Naive thymus-derived CD4-positive, alpha-beta T cell (primary cell): ENCODE measurements at regions not wholly inside any gene's neighbourhood (a gene's known extent, or its start where the extent isn't known, plus 50 kb on each side); places are given as distances from the start of the nearest gene placed in this dataset.

ENCODE experiments used
- ATAC-seq: fragments of 150-1000 bp; cut with Tn5 transposase; 2 replicates; pipeline ENCODE4 v1.10.0; 2021; ENCODE audit warnings: mild to moderate bottlenecking, moderate library complexity
- CTCF ChIA-PET: fragments of 350-600 bp; sonication (Branson Sonifier 250); formaldehyde crosslinking; loops from one replicate; lab custom pipeline; 2021; ENCODE audit warnings: antibody characterized with exemption; lab: Charles Lee
- POLR2A ChIA-PET: fragments of 350-600 bp; sonication (Branson Sonifier 250); formaldehyde crosslinking; loops from one replicate; lab custom pipeline; 2021; ENCODE audit warnings: antibody characterized with exemption, inconsistent platforms; lab: Charles Lee
- DNase-seq, 9 donors: peaks; one replicate each; pipeline versions ENCODE4 v3.0.0 to v3.0.0-alpha.2; 2020 to 2022; ENCODE audit warnings: mixed read lengths in 1 of 9
- H3K27ac ChIP-seq: one replicate; pipeline ENCODE4 v1.7.0; 2013; ENCODE audit warnings: mild to moderate bottlenecking, low read depth, low read length, moderate library complexity
- H3K27me3 ChIP-seq, 2 donors: one replicate each; pipeline ENCODE4 v1.7.0; 2013; ENCODE audit warnings: low read length in 2 of 2, mild to moderate bottlenecking in 2 of 2, moderate library complexity in 2 of 2; ENCODE audit not compliant: control insufficient read depth in 2 of 2, insufficient read depth in 2 of 2
- H3K36me3 ChIP-seq, 3 experiments: 1 replicate in 2 of 3; 2 replicates in 1 of 3; pipeline ENCODE4 v1.7.0; 2013; ENCODE audit warnings: low read length in 3 of 3, mild to moderate bottlenecking in 3 of 3, moderate library complexity in 1 of 3; ENCODE audit not compliant: insufficient read depth in 3 of 3, control insufficient read depth in 2 of 3
- H3K4me1 ChIP-seq, 2 donors: one replicate each; pipeline ENCODE4 v1.7.0; 2013; ENCODE audit warnings: low read length in 2 of 2, mild to moderate bottlenecking in 2 of 2, moderate library complexity in 1 of 2; ENCODE audit not compliant: control insufficient read depth in 2 of 2, insufficient read depth in 2 of 2
- H3K4me3 ChIP-seq: 2 replicates; pipeline ENCODE4 v1.7.0; 2013; ENCODE audit warnings: mild to moderate bottlenecking, low read length
- H3K9me3 ChIP-seq, 3 experiments: 1 replicate in 2 of 3; 2 replicates in 1 of 3; pipeline ENCODE4 v1.7.0; 2013; ENCODE audit warnings: low read length in 3 of 3; ENCODE audit not compliant: control insufficient read depth in 2 of 3
- H3K27ac Mint-ChIP-seq, 9 donors: one replicate each; pipeline ENCODE4 v1.8.0; 2020 to 2022; ENCODE audit warnings: mixed read lengths in 9 of 9, mild to moderate bottlenecking in 8 of 9, moderate library complexity in 5 of 9, inconsistent platforms in 2 of 9
- H3K27me3 Mint-ChIP-seq, 5 donors: one replicate each; pipeline ENCODE4 v1.8.0; 2021 to 2022; ENCODE audit warnings: mixed read lengths in 5 of 5, mild to moderate bottlenecking in 1 of 5
- H3K36me3 Mint-ChIP-seq, 5 donors: one replicate each; pipeline ENCODE4 v1.8.0; 2020 to 2022; ENCODE audit warnings: mixed read lengths in 5 of 5, mild to moderate bottlenecking in 3 of 5, inconsistent platforms in 1 of 5
- H3K4me1 Mint-ChIP-seq, 7 donors: one replicate each; pipeline ENCODE4 v1.8.0; 2020 to 2022; ENCODE audit warnings: mixed read lengths in 7 of 7, mild to moderate bottlenecking in 3 of 7, inconsistent platforms in 1 of 7
- H3K4me3 Mint-ChIP-seq, 10 donors: one replicate each; pipeline ENCODE4 v1.8.0; 2020 to 2022; ENCODE audit warnings: mild to moderate bottlenecking in 10 of 10, mixed read lengths in 10 of 10, moderate library complexity in 6 of 10, inconsistent platforms in 2 of 10
- H3K9me3 Mint-ChIP-seq, 11 donors: one replicate each; pipeline ENCODE4 v1.8.0; 2020 to 2022; ENCODE audit warnings: mixed read lengths in 11 of 11, mild to moderate bottlenecking in 4 of 11, inconsistent platforms in 1 of 11, moderate library complexity in 1 of 11
- intact Hi-C, 2 donors: fragments of 100-400 bp; cut with micrococcal nuclease; formaldehyde crosslinking; loops; one replicate each; pipeline ENCODE4 v1.15.1; 2023

DNA sequence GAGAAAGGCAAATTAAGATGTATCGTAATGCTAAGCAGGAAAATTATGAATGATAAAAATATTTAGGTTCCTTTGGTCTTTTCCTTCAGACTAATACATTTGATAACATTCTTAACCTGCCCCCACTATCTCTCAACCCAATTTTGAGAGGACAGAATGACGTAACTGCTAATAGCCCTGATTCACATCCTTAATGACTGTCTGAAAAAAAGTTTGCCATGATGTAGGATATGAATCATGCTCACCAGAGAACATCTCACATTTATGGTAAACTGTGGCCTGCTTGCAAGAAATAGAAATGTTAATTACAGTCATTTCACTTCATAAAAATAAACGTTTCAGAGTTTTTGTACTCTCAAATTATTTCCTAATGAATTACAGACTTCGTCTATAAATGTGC, 128.0 kb upstream of the VEGFC start:
- intact Hi-C loops: no loop called here
- Mint-ChIP-seq H3K36me3 (no peaks in the 10 kb centered on the region), H3K4me1 (no peaks in the 10 kb centered on the region), H3K27ac (no peak overlapping the region), H3K27me3 (no peaks in the 10 kb centered on the region), H3K4me3 (no peak overlapping the region), H3K9me3 (peaks cover 0 to 7% (median 1%) of the 10 kb centered on the region in 11 donors)
- ChIA-PET POLR2A (no interaction called here), CTCF (no interaction called here)
- ATAC-seq: no peak
- H3K9me3 ChIP-seq: no peaks in the 10 kb centered on the region
- no peak overlapping the region for H3K27ac ChIP-seq
- no peaks in the 10 kb centered on the region for H3K36me3 ChIP-seq
- H3K4me1 ChIP-seq: no peaks in the 10 kb centered on the region
- no peaks in the 10 kb centered on the region for H3K27me3 ChIP-seq
- no peak for DNase-seq
- no peak overlapping the region for H3K4me3 ChIP-seq

DNA sequence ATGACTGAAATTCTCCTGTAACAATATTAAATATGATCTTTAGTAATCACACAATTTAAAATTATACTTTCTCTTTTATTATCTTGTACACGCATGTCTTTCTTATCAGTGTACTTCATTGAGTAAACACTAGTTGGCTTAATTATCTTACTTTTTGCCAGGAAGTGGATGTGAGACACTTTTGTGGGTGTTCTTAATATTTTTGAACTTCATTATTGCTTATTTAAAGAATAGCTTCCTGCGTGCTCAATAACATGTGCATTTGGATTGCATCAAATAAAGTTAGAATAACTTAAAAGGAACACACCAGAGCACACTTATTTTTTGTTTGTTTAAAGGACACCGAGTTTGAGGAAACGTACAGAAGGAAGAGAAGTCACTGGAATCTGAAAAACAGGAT, 128.5 kb upstream of the VEGFC start:
- H3K27me3 Mint-ChIP-seq: no peaks in the 10 kb centered on the region
- H3K36me3 Mint-ChIP-seq: no peaks in the 10 kb centered on the region
- Histone ChIP-seq H3K9me3 (no peaks in the 10 kb centered on the region), H3K4me1 (no peaks in the 10 kb centered on the region), H3K27ac (no peak overlapping the region), H3K4me3 (no peak overlapping the region), H3K27me3 (no peaks in the 10 kb centered on the region), H3K36me3 (no peaks in the 10 kb centered on the region)
- ATAC-seq: no peak
- H3K4me1 Mint-ChIP-seq: no peaks in the 10 kb centered on the region
- DNase-seq: no peak
- no peak overlapping the region for H3K27ac Mint-ChIP-seq
- intact Hi-C loops: no loop called here
- peaks cover 0 to 4% (median 1%) of the 10 kb centered on the region in 11 donors for H3K9me3 Mint-ChIP-seq
- POLR2A ChIA-PET: no interaction called here
- CTCF ChIA-PET: interaction anchor here (0.7 kb wide), 1 partner anchor 12 kb away, joined by 3 read pairs; no protein-coding TSS in a partner anchor
- no peak overlapping the region for H3K4me3 Mint-ChIP-seq

DNA sequence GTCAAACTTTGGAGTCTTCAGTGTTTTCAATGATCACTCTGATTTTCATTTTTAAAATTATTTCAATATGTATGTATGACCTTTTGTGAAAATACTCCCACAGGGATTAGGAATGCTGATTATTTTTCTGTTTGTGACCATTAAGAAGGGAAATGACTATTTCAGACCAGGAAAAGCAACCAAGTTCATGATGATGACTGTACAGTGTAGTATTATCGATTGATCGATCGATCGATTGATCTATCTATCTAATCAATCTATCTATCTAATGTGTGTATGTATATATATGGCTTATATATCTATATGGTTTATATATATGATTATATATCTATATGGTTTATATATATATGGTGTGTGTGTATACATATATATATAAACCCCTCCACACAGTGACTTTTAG, 131.5 kb upstream of the VEGFC start:
- DNase-seq (no peak), ATAC-seq (no peak)
- POLR2A ChIA-PET: no interaction called here
- Mint-ChIP-seq H3K9me3 (peaks cover 0 to 3% (median 0%) of the 10 kb centered on the region in 11 donors), H3K4me1 (no peaks in the 10 kb centered on the region), H3K4me3 (no peak overlapping the region), H3K27me3 (no peaks in the 10 kb centered on the region), H3K36me3 (no peaks in the 10 kb centered on the region), H3K27ac (no peak overlapping the region)
- no peak overlapping the region for H3K4me3 ChIP-seq
- H3K9me3 ChIP-seq: no peaks in the 10 kb centered on the region
- no peaks in the 10 kb centered on the region for H3K27me3 ChIP-seq
- no peak overlapping the region for H3K27ac ChIP-seq
- no peaks in the 10 kb centered on the region for H3K4me1 ChIP-seq
- intact Hi-C loops: no loop called here
- H3K36me3 ChIP-seq: no peaks in the 10 kb centered on the region
- CTCF ChIA-PET: no interaction called here

DNA sequence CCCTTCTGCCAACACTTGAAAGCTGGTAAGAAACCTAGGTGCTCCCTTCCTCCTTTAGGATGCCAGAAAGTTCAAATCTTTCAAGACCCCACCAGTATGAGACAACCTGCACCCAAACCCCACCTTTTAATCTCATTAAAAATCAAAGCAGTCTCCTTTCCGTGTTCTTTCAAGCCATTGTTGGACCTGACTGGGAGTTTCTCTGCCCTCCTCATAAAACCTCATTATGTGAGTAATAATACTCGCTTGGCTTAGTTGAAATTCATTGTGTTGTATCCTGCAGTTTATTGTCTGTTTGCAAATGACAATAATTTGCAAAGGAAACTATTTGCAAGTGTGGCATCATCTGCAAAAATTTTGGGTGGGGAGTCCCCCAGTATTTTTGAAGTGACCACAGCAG, 133.2 kb upstream of the VEGFC start:
- Mint-ChIP-seq H3K27ac (no peak overlapping the region), H3K4me3 (no peak overlapping the region), H3K4me1 (no peaks in the 10 kb centered on the region), H3K27me3 (no peaks in the 10 kb centered on the region), H3K9me3 (peaks cover 0 to 5% (median 0%) of the 10 kb centered on the region in 11 donors), H3K36me3 (no peaks in the 10 kb centered on the region)
- Histone ChIP-seq H3K27me3 (no peaks in the 10 kb centered on the region), H3K4me3 (no peak overlapping the region), H3K36me3 (no peaks in the 10 kb centered on the region), H3K4me1 (no peaks in the 10 kb centered on the region), H3K9me3 (no peaks in the 10 kb centered on the region), H3K27ac (no peak overlapping the region)
- no peak for DNase-seq
- no peak for ATAC-seq
- CTCF ChIA-PET: no interaction called here
- POLR2A ChIA-PET: no interaction called here
- intact Hi-C loops: no loop called here

DNA sequence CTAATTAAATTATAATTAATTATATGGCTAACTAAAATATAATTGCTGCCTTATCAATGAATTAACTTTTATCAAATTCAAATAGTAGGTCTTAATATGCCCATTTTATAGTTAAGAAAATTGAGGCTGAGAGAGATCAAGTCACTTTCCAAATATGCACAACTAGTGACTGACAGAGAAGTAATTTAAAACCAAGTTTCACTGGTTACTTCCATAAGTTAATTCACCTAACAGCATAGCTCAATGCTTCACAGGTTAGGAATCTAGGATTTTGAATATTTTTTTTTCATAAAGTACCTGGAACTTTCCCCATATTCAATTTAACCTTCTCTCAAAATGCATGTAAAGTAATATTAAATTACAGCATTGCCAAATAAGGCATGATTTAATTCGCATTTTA, 134.4 kb upstream of the VEGFC start:
- no peaks in the 10 kb centered on the region for H3K4me1 Mint-ChIP-seq
- no peaks in the 10 kb centered on the region for H3K36me3 Mint-ChIP-seq
- Histone ChIP-seq H3K27me3 (no peaks in the 10 kb centered on the region), H3K4me1 (no peaks in the 10 kb centered on the region), H3K27ac (no peak overlapping the region), H3K9me3 (no peaks in the 10 kb centered on the region), H3K36me3 (no peaks in the 10 kb centered on the region), H3K4me3 (no peak overlapping the region)
- no peak for ATAC-seq
- ChIA-PET POLR2A (no interaction called here), CTCF (no interaction called here)
- H3K27me3 Mint-ChIP-seq: no peaks in the 10 kb centered on the region
- H3K4me3 Mint-ChIP-seq: no peak overlapping the region
- DNase-seq: no peak
- intact Hi-C loops: no loop called here
- no peak overlapping the region for H3K27ac Mint-ChIP-seq
- H3K9me3 Mint-ChIP-seq: peaks cover 0 to 6% (median 0%) of the 10 kb centered on the region in 11 donors

DNA sequence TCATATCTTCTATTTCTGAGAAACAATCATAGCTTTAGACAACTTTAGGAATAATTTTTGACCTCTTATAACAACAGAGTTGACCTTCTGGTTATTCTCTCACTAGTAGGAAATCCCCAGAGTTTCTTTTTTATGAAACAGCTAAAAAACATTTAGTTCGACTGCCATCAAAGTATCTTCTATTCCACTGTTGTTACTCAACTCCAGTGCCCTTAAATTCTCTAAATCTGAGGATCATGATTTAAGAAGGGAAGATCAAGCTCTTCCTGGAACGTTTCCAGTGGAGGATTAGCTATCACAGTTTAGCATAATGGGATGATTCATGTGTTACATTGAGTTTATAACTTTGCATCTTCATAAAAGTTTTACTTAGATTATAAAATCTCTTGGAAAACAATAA, 134.9 kb upstream of the VEGFC start:
- ChIA-PET CTCF (no interaction called here), POLR2A (no interaction called here)
- no peaks in the 10 kb centered on the region for H3K4me1 ChIP-seq
- DNase-seq: no peak
- Mint-ChIP-seq H3K9me3 (peaks cover 0 to 6% (median 0%) of the 10 kb centered on the region in 11 donors), H3K27me3 (no peaks in the 10 kb centered on the region), H3K4me3 (no peak overlapping the region), H3K36me3 (no peaks in the 10 kb centered on the region), H3K27ac (no peak overlapping the region), H3K4me1 (no peaks in the 10 kb centered on the region)
- H3K27ac ChIP-seq: no peak overlapping the region
- ATAC-seq: no peak
- H3K4me3 ChIP-seq: no peak overlapping the region
- no peaks in the 10 kb centered on the region for H3K36me3 ChIP-seq
- intact Hi-C loops: no loop called here
- H3K9me3 ChIP-seq: no peaks in the 10 kb centered on the region
- H3K27me3 ChIP-seq: no peaks in the 10 kb centered on the region

DNA sequence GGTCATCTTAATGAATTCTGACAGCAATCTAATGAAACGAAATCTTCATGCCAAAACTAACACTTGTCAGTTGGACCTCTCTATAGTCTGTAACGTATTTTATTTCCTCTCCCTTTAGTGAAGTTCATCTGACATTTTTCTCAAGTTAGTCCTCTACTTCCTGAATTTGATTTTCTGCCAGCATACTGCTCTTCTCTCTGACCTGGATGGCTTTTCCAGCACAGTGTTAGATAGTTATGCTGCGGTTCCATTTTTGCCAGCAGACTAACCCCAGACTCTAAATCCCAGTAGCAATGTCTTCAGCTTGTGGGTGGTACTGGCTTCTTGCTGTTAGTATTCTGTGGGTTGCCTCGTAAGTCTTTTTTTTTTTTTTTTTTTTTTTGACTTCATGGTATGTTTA, 146.7 kb upstream of the VEGFC start:
- intact Hi-C loops: no loop called here
- Mint-ChIP-seq H3K4me1 (peaks cover 0 to 1% (median 0%) of the 10 kb centered on the region in 7 donors), H3K27ac (no peak overlapping the region), H3K4me3 (no peak overlapping the region), H3K9me3 (peaks cover 0 to 9% (median 5%) of the 10 kb centered on the region in 11 donors), H3K27me3 (no peaks in the 10 kb centered on the region), H3K36me3 (no peaks in the 10 kb centered on the region)
- no peak for ATAC-seq
- ChIA-PET CTCF (no interaction called here), POLR2A (no interaction called here)
- Histone ChIP-seq H3K36me3 (no peaks in the 10 kb centered on the region), H3K27me3 (no peaks in the 10 kb centered on the region), H3K4me3 (no peak overlapping the region), H3K27ac (no peak overlapping the region), H3K9me3 (no peaks in the 10 kb centered on the region), H3K4me1 (no peaks in the 10 kb centered on the region)
- DNase-seq: no peak
